B cell (primary cell): ENCODE measurements at regions not wholly inside any gene's neighbourhood (a gene's known extent, or its start where the extent isn't known, plus 50 kb on each side); places are given as distances from the start of the nearest gene placed in this dataset.

Source experiments
- ATAC-seq: fragments of 200-7000 bp; cut with Tn5 transposase; one replicate; pipeline ENCODE4 v1.10.0; 2021; ENCODE audit warnings: low read depth, mild to moderate bottlenecking, moderate number of reproducible peaks, moderate library complexity
- CTCF ChIA-PET: fragments of 350-600 bp; sonication (Branson Sonifier 250); formaldehyde crosslinking; loops from one replicate; lab custom pipeline; 2021; ENCODE audit warnings: antibody characterized with exemption, inconsistent platforms; lab: Charles Lee
- POLR2A ChIA-PET: fragments of 350-600 bp; sonication (Branson Sonifier 250); formaldehyde crosslinking; loops from one replicate; lab custom pipeline; 2021; ENCODE audit warnings: antibody characterized with exemption; lab: Charles Lee
- DNase-seq: peaks from one replicate; pipeline ENCODE4 v3.0.0; 2013
- H2AFZ ChIP-seq: 2 replicates; pipeline ENCODE4 v1.6.1; 2012; ENCODE audit warnings: mild to moderate bottlenecking, low read depth, low read length; ENCODE audit not compliant: insufficient read depth, poor library complexity, severe bottlenecking
- H3K27ac ChIP-seq, 2 donors: 1 replicate in 1 of 2; 2 replicates in 1 of 2; pipeline ENCODE4 v1.5.1; 2012 to 2013; ENCODE audit warnings: low read length in 2 of 2, mild to moderate bottlenecking in 2 of 2, moderate library complexity in 1 of 2
- H3K27me3 ChIP-seq, 4 experiments: fragments of 200-600 bp in 1 of 4; sonication (generic) in 1 of 4; replicated peaks in 1 of 4; 1 replicate in 2 of 4; 2 replicates in 2 of 4; pipeline versions ENCODE4 v1.6.1 to v1.7.0; 2013 to 2016; ENCODE audit warnings: low read length in 3 of 4, mild to moderate bottlenecking in 2 of 4, mixed read lengths in 1 of 4, moderate library complexity in 1 of 4; ENCODE audit not compliant: insufficient read depth in 4 of 4, control insufficient read depth in 3 of 4; ENCODE audit errors: control extremely low read depth in 1 of 4
- H3K36me3 ChIP-seq, 2 experiments: replicated peaks in 1 of 2; 1 replicate in 1 of 2; 2 replicates in 1 of 2; pipeline versions ENCODE4 v1.6.1 to v1.7.1; 2013; ENCODE audit warnings: low read length in 1 of 2; ENCODE audit not compliant: insufficient read depth in 2 of 2, control insufficient read depth in 1 of 2; ENCODE audit errors: control extremely low read depth in 1 of 2, extremely low read depth in 1 of 2
- H3K4me1 ChIP-seq, 2 donors: fragments of 200-600 bp in 1 of 2; sonication (generic) in 1 of 2; 1 replicate in 1 of 2; 2 replicates in 1 of 2; pipeline versions ENCODE4 v1.5.1 to v1.6.1; 2013 to 2017; ENCODE audit warnings: low read length in 2 of 2; ENCODE audit not compliant: control insufficient read depth in 2 of 2, insufficient read depth in 2 of 2
- H3K4me2 ChIP-seq: replicated peaks from 2 replicates; pipeline ENCODE3; 2012; ENCODE audit warnings: mild to moderate bottlenecking, low read depth, low read length; ENCODE audit not compliant: poor library complexity, severe bottlenecking
- H3K4me3 ChIP-seq, 5 experiments: fragments of 200-600 bp in 1 of 5; sonication (generic) in 1 of 5; 1 replicate in 3 of 5; 2 replicates in 2 of 5; pipeline versions ENCODE4 v1.5.1 to v1.7.0; 2011 to 2016; ENCODE audit warnings: low read length in 4 of 5, mild to moderate bottlenecking in 4 of 5, low read depth in 2 of 5, control low read depth in 1 of 5, moderate library complexity in 1 of 5; ENCODE audit not compliant: insufficient read depth in 1 of 5; ENCODE audit errors: control extremely low read depth in 1 of 5, extremely low read depth in 1 of 5
- H3K79me2 ChIP-seq: fragments of 200-600 bp; sonication (generic); one replicate; pipeline ENCODE4 v1.6.0; 2016; ENCODE audit warnings: low read length; ENCODE audit not compliant: control insufficient read depth, insufficient read depth
- H3K9ac ChIP-seq: fragments of 200-600 bp; sonication (generic); 2 replicates; pipeline ENCODE4 v1.6.1; 2017; ENCODE audit warnings: mild to moderate bottlenecking, low read length, moderate library complexity
- H3K9me3 ChIP-seq, 3 donors: one replicate each; pipeline versions ENCODE4 v1.6.1 to v1.7.1; 2013; ENCODE audit warnings: low read length in 2 of 3; ENCODE audit not compliant: control insufficient read depth in 2 of 3, insufficient read depth in 1 of 3; ENCODE audit errors: control extremely low read depth in 1 of 3
- H4K20me1 ChIP-seq: 2 replicates; pipeline ENCODE4 v1.6.0; 2012; ENCODE audit warnings: mild to moderate bottlenecking, low read length; ENCODE audit not compliant: insufficient read depth, control insufficient read depth, poor library complexity, severe bottlenecking
- H3K27ac Mint-ChIP-seq: one replicate; pipeline ENCODE4 v1.8.0; 2021; ENCODE audit warnings: mixed read lengths
- H3K27me3 Mint-ChIP-seq: one replicate; pipeline ENCODE4 v1.8.0; 2021; ENCODE audit warnings: mixed read lengths
- H3K4me1 Mint-ChIP-seq: one replicate; pipeline ENCODE4 v1.8.0; 2021; ENCODE audit warnings: mixed read lengths
- H3K4me3 Mint-ChIP-seq: one replicate; pipeline ENCODE4 v1.8.0; 2021; ENCODE audit warnings: mixed read lengths
- H3K9me3 Mint-ChIP-seq: one replicate; pipeline ENCODE4 v1.8.0; 2022; ENCODE audit warnings: mixed read lengths; ENCODE audit not compliant: insufficient read depth
- EZH2 ChIP-seq: IDR thresholded peaks from 2 replicates; pipeline ENCODE4 v1.6.1; 2012; ENCODE audit warnings: borderline replicate concordance, low read depth, mild to moderate bottlenecking, moderate library complexity, low read length; ENCODE audit not compliant: insufficient read depth, poor library complexity, severe bottlenecking
- WGBS: methylation state at CpG from one replicate; pipeline ENCODE4 v1.1.5; 2013; ENCODE audit warnings: missing lambda C conversion rate; ENCODE audit not compliant: insufficient coverage; 5-methylcytosine and 5-hydroxymethylcytosine counted together
- intact Hi-C: fragments of 100-400 bp; cut with micrococcal nuclease; formaldehyde crosslinking; loops from one replicate; pipeline ENCODE4 v1.10.0; 2022
- TF ChIP-seq, protein P1 (sequence below): fragments of 200-600 bp; IDR thresholded peaks from one replicate; pipeline ENCODE4 v1.8.0; 2022; ENCODE audit warnings: antibody characterized with exemption, mild to moderate bottlenecking

DNA sequence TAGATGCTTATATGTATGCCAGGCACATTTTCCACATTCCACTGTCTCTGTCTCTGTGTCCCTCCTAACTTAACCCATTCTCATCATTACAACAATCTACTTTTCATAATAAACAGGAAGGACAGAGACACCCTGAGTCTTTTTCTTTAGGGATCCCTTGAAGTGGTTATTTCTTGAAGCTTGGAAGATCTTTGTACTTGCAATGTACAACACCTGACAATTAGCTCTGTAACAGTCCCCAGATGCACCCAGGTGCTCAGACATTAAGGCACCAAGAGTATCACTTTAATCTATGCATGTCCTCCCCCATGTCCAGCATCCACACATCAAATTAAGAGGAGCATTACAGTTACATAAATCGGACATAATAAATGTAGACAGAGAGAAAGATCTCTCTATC, 309.6 kb upstream of the KCNH8 start:
- no peaks in the 10 kb centered on the region for H3K9me3 Mint-ChIP-seq
- Histone ChIP-seq H2AFZ (no peak overlapping the region), H3K27me3 (no peaks in the 10 kb centered on the region), H3K4me2 (no peak overlapping the region), H3K27ac (no peak overlapping the region), H3K4me1 (no peaks in the 10 kb centered on the region), H3K9ac (no peak overlapping the region), H3K36me3 (no peaks in the 10 kb centered on the region), H3K79me2 (no peaks in the 10 kb centered on the region), H3K4me3 (no peak overlapping the region), H3K9me3 (no peaks in the 10 kb centered on the region), H4K20me1 (no peaks in the 10 kb centered on the region)
- no peaks in the 10 kb centered on the region for H3K4me1 Mint-ChIP-seq
- ATAC-seq (no peak), DNase-seq (no peak)
- no peaks in the 10 kb centered on the region for H3K27me3 Mint-ChIP-seq
- TF ChIP-seq, protein P1, sequence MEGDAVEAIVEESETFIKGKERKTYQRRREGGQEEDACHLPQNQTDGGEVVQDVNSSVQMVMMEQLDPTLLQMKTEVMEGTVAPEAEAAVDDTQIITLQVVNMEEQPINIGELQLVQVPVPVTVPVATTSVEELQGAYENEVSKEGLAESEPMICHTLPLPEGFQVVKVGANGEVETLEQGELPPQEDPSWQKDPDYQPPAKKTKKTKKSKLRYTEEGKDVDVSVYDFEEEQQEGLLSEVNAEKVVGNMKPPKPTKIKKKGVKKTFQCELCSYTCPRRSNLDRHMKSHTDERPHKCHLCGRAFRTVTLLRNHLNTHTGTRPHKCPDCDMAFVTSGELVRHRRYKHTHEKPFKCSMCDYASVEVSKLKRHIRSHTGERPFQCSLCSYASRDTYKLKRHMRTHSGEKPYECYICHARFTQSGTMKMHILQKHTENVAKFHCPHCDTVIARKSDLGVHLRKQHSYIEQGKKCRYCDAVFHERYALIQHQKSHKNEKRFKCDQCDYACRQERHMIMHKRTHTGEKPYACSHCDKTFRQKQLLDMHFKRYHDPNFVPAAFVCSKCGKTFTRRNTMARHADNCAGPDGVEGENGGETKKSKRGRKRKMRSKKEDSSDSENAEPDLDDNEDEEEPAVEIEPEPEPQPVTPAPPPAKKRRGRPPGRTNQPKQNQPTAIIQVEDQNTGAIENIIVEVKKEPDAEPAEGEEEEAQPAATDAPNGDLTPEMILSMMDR, result no peak
- TF ChIP-seq EZH2, result no peak
- no peak overlapping the region for H3K27ac Mint-ChIP-seq
- CTCF ChIA-PET, result no interaction called here
- intact Hi-C loops, result no loop called here
- POLR2A ChIA-PET, result no interaction called here
- WGBS, result no CpG with 5 or more reads among the region's 1 CpG
- no peak overlapping the region for H3K4me3 Mint-ChIP-seq

DNA sequence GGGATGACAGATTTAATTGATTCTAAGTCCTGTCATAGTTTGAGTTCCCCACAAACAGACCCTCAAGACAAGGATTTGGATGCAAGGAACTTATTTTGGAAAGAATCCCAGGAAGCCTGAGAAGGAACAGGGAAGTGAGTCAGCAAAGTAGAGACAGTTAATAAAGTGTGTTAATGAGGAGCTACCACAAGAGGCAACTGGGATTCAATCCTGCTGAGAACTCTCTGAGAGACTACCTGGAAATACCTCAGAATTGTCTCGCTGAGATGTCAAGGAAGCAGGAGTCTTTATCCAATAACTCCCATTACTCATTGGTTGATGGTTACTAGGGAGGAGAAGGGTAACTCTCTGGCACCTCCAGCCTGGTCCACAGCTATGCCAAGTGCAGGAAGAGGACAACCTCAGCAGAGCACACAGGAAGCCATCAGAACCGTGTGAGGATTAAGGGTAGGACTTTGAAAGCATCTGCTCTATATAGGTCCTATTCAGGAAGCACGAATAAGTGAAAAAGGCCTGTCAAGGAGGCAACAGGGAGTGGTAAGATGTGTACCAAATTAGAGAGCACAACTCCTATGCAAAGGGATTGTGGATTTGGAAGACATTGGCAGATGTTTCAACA, 311.1 kb upstream of the KCNH8 start:
- H3K27me3 Mint-ChIP-seq, result no peaks in the 10 kb centered on the region
- Histone ChIP-seq H3K79me2 (no peaks in the 10 kb centered on the region), H3K9ac (no peak overlapping the region), H4K20me1 (no peaks in the 10 kb centered on the region), H3K27ac (no peak overlapping the region), H3K9me3 (no peaks in the 10 kb centered on the region), H2AFZ (no peak overlapping the region), H3K4me1 (no peaks in the 10 kb centered on the region), H3K36me3 (no peaks in the 10 kb centered on the region), H3K4me3 (no peak overlapping the region), H3K4me2 (no peak overlapping the region), H3K27me3 (no peaks in the 10 kb centered on the region)
- TF ChIP-seq, protein P1, result no peak
- TF ChIP-seq EZH2, result no peak
- 50% methylated on average over 2 of the region's 3 CpGs for WGBS
- ChIA-PET CTCF (no interaction called here), POLR2A (no interaction called here)
- no peaks in the 10 kb centered on the region for H3K4me1 Mint-ChIP-seq
- no peak for ATAC-seq
- H3K4me3 Mint-ChIP-seq, result no peak overlapping the region
- no peaks in the 10 kb centered on the region for H3K9me3 Mint-ChIP-seq
- intact Hi-C loops, result no loop called here
- no peak overlapping the region for H3K27ac Mint-ChIP-seq
- no peak for DNase-seq
